Osteocyte (in vitro differentiated cells): ENCODE measurements at regions not wholly inside any gene's neighbourhood (a gene's known extent, or its start where the extent isn't known, plus 50 kb on each side); places are given as distances from the start of the nearest gene placed in this dataset.

Experiments
- DNase-seq: peaks from one replicate; pipeline ENCODE4 v3.0.0; 2021; ENCODE audit warnings: mixed read lengths; ENCODE audit not compliant: unreplicated experiment; ENCODE audit errors: extremely low spot score
- H3K27ac Mint-ChIP-seq: one replicate; pipeline ENCODE4 v1.8.0; 2021; ENCODE audit warnings: mild to moderate bottlenecking, mixed read lengths; ENCODE audit not compliant: unreplicated experiment
- H3K27me3 Mint-ChIP-seq: one replicate; pipeline ENCODE4 v1.8.0; 2021; ENCODE audit warnings: mixed read lengths; ENCODE audit not compliant: unreplicated experiment
- H3K36me3 Mint-ChIP-seq: one replicate; pipeline ENCODE4 v1.8.0; 2021; ENCODE audit warnings: mixed read lengths; ENCODE audit not compliant: unreplicated experiment
- H3K4me1 Mint-ChIP-seq: one replicate; pipeline ENCODE4 v1.8.0; 2021; ENCODE audit warnings: mixed read lengths; ENCODE audit not compliant: unreplicated experiment
- H3K4me3 Mint-ChIP-seq: one replicate; pipeline ENCODE4 v1.8.0; 2021; ENCODE audit warnings: mild to moderate bottlenecking, moderate library complexity, mixed read lengths; ENCODE audit not compliant: unreplicated experiment
- H3K9me3 Mint-ChIP-seq: one replicate; pipeline ENCODE4 v1.8.0; 2021; ENCODE audit warnings: mixed read lengths; ENCODE audit not compliant: unreplicated experiment
- CTCF ChIP-seq: fragments of 200-600 bp; sonication (generic); IDR thresholded peaks from 2 replicates; pipeline ENCODE4 v1.5.0; 2021; ENCODE audit warnings: antibody characterized with exemption, mild to moderate bottlenecking, moderate library complexity

- no peak for DNase-seq
- Mint-ChIP-seq H3K4me3 (no peak overlapping the region), H3K27ac (no peak overlapping the region), H3K27me3 (no peaks in the 10 kb centered on the region), H3K4me1 (no peaks in the 10 kb centered on the region), H3K36me3 (no peaks in the 10 kb centered on the region), H3K9me3 (no peaks in the 10 kb centered on the region)
- no peak for TF ChIP-seq CTCF
Observed at GRCh38 chr6:22091424-22091948, 205.3 kb downstream of the PRL start.

GRCh38 chr6:22095836-22096235 is 201.0 kb downstream of the PRL start:
- H3K36me3 Mint-ChIP-seq: no peaks in the 10 kb centered on the region
- H3K27ac Mint-ChIP-seq: no peak overlapping the region
- no peaks in the 10 kb centered on the region for H3K4me1 Mint-ChIP-seq
- no peaks in the 10 kb centered on the region for H3K9me3 Mint-ChIP-seq
- H3K4me3 Mint-ChIP-seq: no peak overlapping the region
- no peak for TF ChIP-seq CTCF
- no peak for DNase-seq
- no peaks in the 10 kb centered on the region for H3K27me3 Mint-ChIP-seq

GRCh38 chr6:22098601-22099031 is 198.2 kb downstream of the PRL start:
- H3K9me3 Mint-ChIP-seq: no peaks in the 10 kb centered on the region
- no peak for DNase-seq
- H3K4me1 Mint-ChIP-seq: no peaks in the 10 kb centered on the region
- no peaks in the 10 kb centered on the region for H3K27me3 Mint-ChIP-seq
- no peak for TF ChIP-seq CTCF
- no peak overlapping the region for H3K4me3 Mint-ChIP-seq
- H3K27ac Mint-ChIP-seq: no peak overlapping the region
- no peaks in the 10 kb centered on the region for H3K36me3 Mint-ChIP-seq

GRCh38 chr6:22099231-22099630 is 197.6 kb downstream of the PRL start:
- H3K27ac Mint-ChIP-seq: no peak overlapping the region
- no peak for DNase-seq
- H3K36me3 Mint-ChIP-seq: no peaks in the 10 kb centered on the region
- no peaks in the 10 kb centered on the region for H3K4me1 Mint-ChIP-seq
- no peak overlapping the region for H3K4me3 Mint-ChIP-seq
- no peak for TF ChIP-seq CTCF
- H3K27me3 Mint-ChIP-seq: no peaks in the 10 kb centered on the region
- H3K9me3 Mint-ChIP-seq: no peaks in the 10 kb centered on the region

GRCh38 chr6:22099923-22100322 is 196.9 kb downstream of the PRL start:
- no peaks in the 10 kb centered on the region for H3K9me3 Mint-ChIP-seq
- no peaks in the 10 kb centered on the region for H3K36me3 Mint-ChIP-seq
- DNase-seq: no peak
- no peak for TF ChIP-seq CTCF
- no peak overlapping the region for H3K4me3 Mint-ChIP-seq
- H3K27ac Mint-ChIP-seq: no peak overlapping the region
- H3K4me1 Mint-ChIP-seq: no peaks in the 10 kb centered on the region
- no peaks in the 10 kb centered on the region for H3K27me3 Mint-ChIP-seq
